ENCODE measurements at regions not wholly inside any gene's neighbourhood (a gene's known extent, or its start where the extent isn't known, plus 50 kb on each side); places are given as distances from the start of the nearest gene placed in this dataset.

GRCh38 chr4:104393655-104394324 lies 100.9 kb downstream of the CXXC4 start:
- TF ChIP-seq CTCF (conservative IDR thresholded peaks at IDR 0.05): no peak
- no peak overlapping the region for H3K27ac Mint-ChIP-seq
- peaks cover 19% of the 10 kb centered on the region for H3K4me1 Mint-ChIP-seq (ENCODE audit: unreplicated experiment)
- peak overlapping the region; percentile 58 for H3K4me3 Mint-ChIP-seq
- no peaks in the 10 kb centered on the region for H3K36me3 Mint-ChIP-seq
- no peaks in the 10 kb centered on the region for H3K27me3 Mint-ChIP-seq
- no peaks in the 10 kb centered on the region for H3K9me3 Mint-ChIP-seq
- no peak for DNase-seq (ENCODE audit: extremely low spot score, unreplicated experiment)

GRCh38 chr4:104385713-104386112 lies 109.0 kb downstream of the CXXC4 start:
- TF ChIP-seq CTCF (conservative IDR thresholded peaks at IDR 0.05): no peak
- Mint-ChIP-seq H3K27me3 (no peaks in the 10 kb centered on the region), H3K36me3 (no peaks in the 10 kb centered on the region), H3K4me1 (ENCODE audit: unreplicated experiment) (no peaks in the 10 kb centered on the region), H3K4me3 (no peak overlapping the region), H3K27ac (no peak overlapping the region), H3K9me3 (peaks cover 5% of the 10 kb centered on the region)
- DNase-seq (ENCODE audit: extremely low spot score, unreplicated experiment): no peak

GRCh38 chr4:104382961-104383360 lies 111.7 kb downstream of the CXXC4 start:
- DNase-seq (ENCODE audit: extremely low spot score, unreplicated experiment): no peak
- TF ChIP-seq CTCF (conservative IDR thresholded peaks at IDR 0.05): no peak
- Mint-ChIP-seq H3K4me3 (no peak overlapping the region), H3K27ac (no peak overlapping the region), H3K36me3 (no peaks in the 10 kb centered on the region), H3K9me3 (peaks cover 5% of the 10 kb centered on the region), H3K27me3 (no peaks in the 10 kb centered on the region), H3K4me1 (ENCODE audit: unreplicated experiment) (no peaks in the 10 kb centered on the region)

- Mint-ChIP-seq H3K27me3 (no peaks in the 10 kb centered on the region), H3K9me3 (peaks cover 5% of the 10 kb centered on the region), H3K36me3 (no peaks in the 10 kb centered on the region), H3K27ac (no peak overlapping the region), H3K4me3 (no peak overlapping the region), H3K4me1 (ENCODE audit: unreplicated experiment) (no peaks in the 10 kb centered on the region)
- DNase-seq (ENCODE audit: extremely low spot score, unreplicated experiment): no peak
- TF ChIP-seq CTCF (conservative IDR thresholded peaks at IDR 0.05): no peak
Measured at GRCh38 chr4:104381729-104382128, 113.0 kb downstream of the CXXC4 start.

- H3K4me1 Mint-ChIP-seq (ENCODE audit: unreplicated experiment): no peaks in the 10 kb centered on the region
- no peaks in the 10 kb centered on the region for H3K36me3 Mint-ChIP-seq
- H3K27ac Mint-ChIP-seq: no peak overlapping the region
- no peaks in the 10 kb centered on the region for H3K9me3 Mint-ChIP-seq
- no peak overlapping the region for H3K4me3 Mint-ChIP-seq
- no peak for TF ChIP-seq CTCF (conservative IDR thresholded peaks at IDR 0.05)
- H3K27me3 Mint-ChIP-seq: no peaks in the 10 kb centered on the region
- no peak for DNase-seq (ENCODE audit: extremely low spot score, unreplicated experiment)
Measured at GRCh38 chr4:104365618-104366017, 129.1 kb downstream of the CXXC4 start.

GRCh38 chr4:104353481-104353880 lies 141.2 kb downstream of the CXXC4 start:
- Mint-ChIP-seq H3K27ac (no peak overlapping the region), H3K36me3 (no peaks in the 10 kb centered on the region), H3K4me1 (ENCODE audit: unreplicated experiment) (no peaks in the 10 kb centered on the region), H3K27me3 (peaks cover 3% of the 10 kb centered on the region), H3K4me3 (no peak overlapping the region), H3K9me3 (peaks cover 7% of the 10 kb centered on the region)
- no peak for DNase-seq (ENCODE audit: extremely low spot score, unreplicated experiment)
- no peak for TF ChIP-seq CTCF (conservative IDR thresholded peaks at IDR 0.05)
